VCaP (cell line): ENCODE measurements at regions not wholly inside any gene's neighbourhood (a gene's known extent, or its start where the extent isn't known, plus 50 kb on each side); places are given as distances from the start of the nearest gene placed in this dataset.

ENCODE experiments used
- H3K27ac ChIP-seq: fragments of 450-650 bp; 2 replicates; pipeline ENCODE4 v1.5.1; 2017
- TF ChIP-seq, protein P1 (sequence below): fragments of 450-650 bp; conservative IDR thresholded peaks from 2 replicates; pipeline ENCODE4 v1.5.1; 2017; ENCODE audit warnings: mild to moderate bottlenecking, moderate library complexity

DNA sequence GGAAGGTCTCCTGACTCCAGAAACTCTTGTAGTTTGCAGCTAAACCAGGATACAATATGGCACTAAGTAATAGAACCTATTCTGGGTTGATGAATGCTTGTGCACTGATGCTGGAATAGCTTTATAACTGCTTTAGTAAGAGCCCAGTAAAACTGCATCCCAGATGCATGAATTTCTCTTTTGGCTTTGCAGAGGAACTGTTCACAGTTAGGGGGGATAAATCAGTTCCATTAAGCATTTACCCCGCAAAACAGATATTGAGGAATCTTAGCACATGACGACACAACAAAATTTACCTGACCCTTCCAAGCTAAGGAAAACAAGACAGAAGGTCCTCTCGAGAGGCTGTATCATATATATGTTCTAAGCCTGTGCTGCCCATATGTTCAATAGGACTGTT is 457.4 kb downstream of the FOXG1 start:
- TF ChIP-seq, protein P1, sequence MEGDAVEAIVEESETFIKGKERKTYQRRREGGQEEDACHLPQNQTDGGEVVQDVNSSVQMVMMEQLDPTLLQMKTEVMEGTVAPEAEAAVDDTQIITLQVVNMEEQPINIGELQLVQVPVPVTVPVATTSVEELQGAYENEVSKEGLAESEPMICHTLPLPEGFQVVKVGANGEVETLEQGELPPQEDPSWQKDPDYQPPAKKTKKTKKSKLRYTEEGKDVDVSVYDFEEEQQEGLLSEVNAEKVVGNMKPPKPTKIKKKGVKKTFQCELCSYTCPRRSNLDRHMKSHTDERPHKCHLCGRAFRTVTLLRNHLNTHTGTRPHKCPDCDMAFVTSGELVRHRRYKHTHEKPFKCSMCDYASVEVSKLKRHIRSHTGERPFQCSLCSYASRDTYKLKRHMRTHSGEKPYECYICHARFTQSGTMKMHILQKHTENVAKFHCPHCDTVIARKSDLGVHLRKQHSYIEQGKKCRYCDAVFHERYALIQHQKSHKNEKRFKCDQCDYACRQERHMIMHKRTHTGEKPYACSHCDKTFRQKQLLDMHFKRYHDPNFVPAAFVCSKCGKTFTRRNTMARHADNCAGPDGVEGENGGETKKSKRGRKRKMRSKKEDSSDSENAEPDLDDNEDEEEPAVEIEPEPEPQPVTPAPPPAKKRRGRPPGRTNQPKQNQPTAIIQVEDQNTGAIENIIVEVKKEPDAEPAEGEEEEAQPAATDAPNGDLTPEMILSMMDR, result no peak
- no peak overlapping the region for H3K27ac ChIP-seq

DNA sequence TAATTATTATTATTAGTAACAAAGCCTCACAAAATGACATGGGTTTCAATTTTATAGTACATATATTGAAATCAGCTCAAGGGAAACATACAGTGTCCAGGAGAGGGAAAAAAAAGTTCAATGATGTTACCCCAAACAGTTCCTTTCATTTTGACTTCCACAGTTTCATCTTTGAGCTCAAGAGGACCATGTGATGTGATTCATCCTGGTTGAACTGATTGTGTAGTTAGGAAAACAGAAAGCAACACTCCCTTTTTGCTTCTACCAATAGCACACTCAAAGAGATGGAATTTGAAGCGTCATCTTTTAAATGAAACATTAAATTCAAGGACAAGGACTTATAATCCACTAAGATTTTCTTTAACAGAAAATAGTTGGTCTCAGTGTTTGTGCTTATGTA is 461.0 kb downstream of the FOXG1 start:
- TF ChIP-seq, protein P1, result no peak
- no peak overlapping the region for H3K27ac ChIP-seq

- H3K27ac ChIP-seq, result no peak overlapping the region
- TF ChIP-seq, protein P1, result no peak
Measured at GRCh38 chr14:29232153-29232552, 465.6 kb downstream of the FOXG1 start.

GRCh38 chr14:29232711-29233110 is 466.1 kb downstream of the FOXG1 start:
- TF ChIP-seq, protein P1, result no peak
- no peak overlapping the region for H3K27ac ChIP-seq

DNA sequence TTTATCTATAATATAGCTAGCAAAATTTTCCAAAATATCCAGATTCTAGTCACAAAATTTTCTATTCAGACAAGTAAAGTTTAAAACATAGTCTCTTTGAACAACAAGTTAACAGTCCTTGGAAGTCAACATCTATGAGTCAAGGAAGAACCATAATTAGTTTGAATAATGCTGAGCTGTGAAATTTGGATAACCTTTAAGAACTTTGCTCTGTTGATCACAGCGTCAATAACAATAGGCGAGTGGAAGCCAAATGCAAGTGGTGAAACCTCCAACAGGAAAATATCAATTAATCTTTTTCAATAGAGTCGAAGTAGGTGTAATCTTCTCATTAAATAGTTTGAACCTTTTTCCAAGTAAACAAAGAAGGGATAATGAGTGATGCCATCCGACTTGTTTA is 466.6 kb downstream of the FOXG1 start:
- H3K27ac ChIP-seq, result no peak overlapping the region
- TF ChIP-seq, protein P1, result no peak

DNA sequence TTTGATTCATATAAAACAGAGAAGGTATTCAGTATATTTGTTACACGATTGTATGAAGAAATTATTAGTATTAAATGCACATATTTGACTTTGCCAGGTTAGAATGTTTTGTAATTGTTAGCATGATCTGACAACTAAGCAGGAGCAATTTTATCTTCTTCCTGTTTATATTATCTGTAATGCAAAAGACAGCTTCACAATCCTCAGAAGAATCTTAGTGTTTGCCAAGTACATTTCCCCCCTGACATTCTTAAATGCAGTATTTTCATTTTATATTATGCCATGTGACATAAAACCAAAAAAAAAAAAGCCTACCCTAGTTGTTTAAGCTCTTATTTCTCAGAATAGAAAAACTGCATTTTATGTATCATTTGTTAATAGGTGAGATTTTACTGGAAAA is 469.4 kb downstream of the FOXG1 start:
- no peak overlapping the region for H3K27ac ChIP-seq
- TF ChIP-seq, protein P1, result no peak

DNA sequence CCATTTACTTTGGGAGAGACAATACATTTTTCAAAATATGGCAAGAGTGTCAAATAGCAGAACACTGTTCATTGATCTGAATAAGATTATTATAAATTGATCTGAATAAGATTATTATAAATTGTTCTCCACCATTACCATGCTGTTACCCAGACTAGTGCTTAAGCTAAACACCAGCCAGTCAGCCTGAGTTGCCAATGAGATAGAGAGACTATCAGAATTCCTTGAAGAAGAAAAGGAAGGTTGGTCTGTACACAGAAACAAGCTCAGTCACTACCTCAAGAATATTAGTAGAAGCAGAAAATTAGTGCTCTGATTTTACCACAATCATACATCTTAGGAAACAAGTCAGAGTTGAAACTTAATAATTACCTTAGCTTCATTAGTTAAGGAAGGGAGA is 469.8 kb downstream of the FOXG1 start:
- H3K27ac ChIP-seq, result no peak overlapping the region

More for the DNA sequence above, 469.8 kb downstream of the FOXG1 start:
- TF ChIP-seq, protein P1, result no peak
